CD14-positive monocyte (primary cell): ENCODE measurements at regions not wholly inside any gene's neighbourhood (a gene's known extent, or its start where the extent isn't known, plus 50 kb on each side); places are given as distances from the start of the nearest gene placed in this dataset.

ENCODE experiments used
- DNase-seq, 3 donors: peaks; one replicate each; pipeline ENCODE4 v3.0.0-alpha.2; 2011 to 2022
- H2AFZ ChIP-seq: 2 replicates; pipeline ENCODE4 v1.6.0; 2012; ENCODE audit warnings: mild to moderate bottlenecking, low read depth, low read length, inconsistent platforms; ENCODE audit not compliant: insufficient read depth, poor library complexity, severe bottlenecking
- H3K27ac ChIP-seq, 2 donors: 1 replicate in 1 of 2; 2 replicates in 1 of 2; pipeline ENCODE4 v1.5.1; 2012 to 2013; ENCODE audit warnings: low read length in 2 of 2, control low read depth in 1 of 2, inconsistent platforms in 1 of 2, low read depth in 1 of 2, mild to moderate bottlenecking in 1 of 2
- H3K27me3 ChIP-seq, 2 donors: one replicate each; pipeline versions ENCODE4 v1.6.0 to v1.6.1; 2011 to 2013; ENCODE audit warnings: low read length in 2 of 2; ENCODE audit not compliant: control insufficient read depth in 2 of 2, insufficient read depth in 2 of 2
- H3K36me3 ChIP-seq, 2 donors: replicated peaks in 1 of 2; 1 replicate in 1 of 2; 2 replicates in 1 of 2; pipeline versions ENCODE4 v1.5.1 to v1.6.1; 2012 to 2013; ENCODE audit warnings: low read length in 2 of 2, control low read depth in 1 of 2, inconsistent platforms in 1 of 2, mild to moderate bottlenecking in 1 of 2; ENCODE audit not compliant: insufficient read depth in 2 of 2, control insufficient read depth in 1 of 2
- H3K4me1 ChIP-seq, 2 donors: 1 replicate in 1 of 2; 2 replicates in 1 of 2; pipeline versions ENCODE4 v1.5.1 to v1.6.1; 2012 to 2013; ENCODE audit warnings: low read length in 2 of 2, control low read depth in 1 of 2, inconsistent platforms in 1 of 2, mild to moderate bottlenecking in 1 of 2, moderate library complexity in 1 of 2; ENCODE audit not compliant: insufficient read depth in 2 of 2, control insufficient read depth in 1 of 2
- H3K4me2 ChIP-seq: replicated peaks from 2 replicates; pipeline ENCODE3; 2012; ENCODE audit warnings: low read length, moderate library complexity, mild to moderate bottlenecking; ENCODE audit not compliant: poor library complexity, severe bottlenecking; ENCODE audit errors: extremely low read depth
- H3K4me3 ChIP-seq, 3 experiments: fragments of 200-600 bp in 1 of 3; sonication (generic) in 1 of 3; replicated peaks in 1 of 3; 1 replicate in 2 of 3; 2 replicates in 1 of 3; pipeline ENCODE4 v1.5.1; 2011 to 2013; ENCODE audit warnings: low read length in 3 of 3, mild to moderate bottlenecking in 3 of 3, control low read depth in 2 of 3, low read depth in 2 of 3, inconsistent platforms in 1 of 3, moderate library complexity in 1 of 3
- H3K79me2 ChIP-seq: 2 replicates; pipeline ENCODE4 v1.6.0; 2012; ENCODE audit warnings: mild to moderate bottlenecking, control low read depth, inconsistent platforms, low read length, moderate library complexity; ENCODE audit not compliant: insufficient read depth
- H3K9ac ChIP-seq: 2 replicates; pipeline ENCODE4 v1.6.0; 2017; ENCODE audit warnings: low read length, mild to moderate bottlenecking; ENCODE audit not compliant: insufficient read depth, poor library complexity, severe bottlenecking
- H3K9me3 ChIP-seq, 2 donors: replicated peaks in 1 of 2; 1 replicate in 1 of 2; 2 replicates in 1 of 2; pipeline versions ENCODE4 v1.5.1 to v1.6.1; 2012 to 2013; ENCODE audit warnings: low read length in 2 of 2, control low read depth in 1 of 2; ENCODE audit not compliant: control insufficient read depth in 1 of 2, insufficient read depth in 1 of 2
- H4K20me1 ChIP-seq: 2 replicates; pipeline ENCODE4 v1.6.0; 2012; ENCODE audit warnings: mild to moderate bottlenecking, low read length, control low read depth, moderate library complexity; ENCODE audit not compliant: insufficient read depth
- H3K27ac Mint-ChIP-seq, 7 donors: one replicate each; pipeline ENCODE4 v1.8.0; 2020; ENCODE audit warnings: mild to moderate bottlenecking in 7 of 7, mixed read lengths in 7 of 7, moderate library complexity in 6 of 7, inconsistent platforms in 2 of 7
- H3K27me3 Mint-ChIP-seq, 3 donors: one replicate each; pipeline ENCODE4 v1.8.0; 2021 to 2022; ENCODE audit warnings: low read depth in 3 of 3, mild to moderate bottlenecking in 3 of 3, mixed read lengths in 3 of 3, moderate library complexity in 3 of 3, inconsistent platforms in 1 of 3
- H3K36me3 Mint-ChIP-seq, 2 donors: one replicate each; pipeline ENCODE4 v1.8.0; 2020; ENCODE audit warnings: mixed read lengths in 2 of 2, inconsistent platforms in 1 of 2, mild to moderate bottlenecking in 1 of 2
- H3K4me1 Mint-ChIP-seq: one replicate; pipeline ENCODE4 v1.8.0; 2020; ENCODE audit warnings: mild to moderate bottlenecking, mixed read lengths
- H3K4me3 Mint-ChIP-seq, 2 donors: one replicate each; pipeline ENCODE4 v1.8.0; 2020; ENCODE audit warnings: mild to moderate bottlenecking in 2 of 2, mixed read lengths in 2 of 2, moderate library complexity in 1 of 2
- H3K9me3 Mint-ChIP-seq, 7 donors: one replicate each; pipeline ENCODE4 v1.8.0; 2020 to 2022; ENCODE audit warnings: mixed read lengths in 7 of 7, mild to moderate bottlenecking in 6 of 7, moderate library complexity in 6 of 7, inconsistent platforms in 2 of 7
- WGBS: methylation state at CpG from one replicate; pipeline ENCODE4 v1.1.5; 2013; ENCODE audit warnings: missing lambda C conversion rate; ENCODE audit not compliant: insufficient coverage; 5-methylcytosine and 5-hydroxymethylcytosine counted together
- intact Hi-C, 2 donors: fragments of 100-400 bp; cut with micrococcal nuclease; formaldehyde crosslinking; loops; one replicate each; pipeline versions ENCODE4 v1.15.0 to v1.15.1; 2023
- TF ChIP-seq, protein P1 (sequence below): fragments of 200-600 bp; IDR thresholded peaks from one replicate; pipeline ENCODE4 v1.8.0; 2022; ENCODE audit warnings: antibody characterized with exemption, mild to moderate bottlenecking

DNA sequence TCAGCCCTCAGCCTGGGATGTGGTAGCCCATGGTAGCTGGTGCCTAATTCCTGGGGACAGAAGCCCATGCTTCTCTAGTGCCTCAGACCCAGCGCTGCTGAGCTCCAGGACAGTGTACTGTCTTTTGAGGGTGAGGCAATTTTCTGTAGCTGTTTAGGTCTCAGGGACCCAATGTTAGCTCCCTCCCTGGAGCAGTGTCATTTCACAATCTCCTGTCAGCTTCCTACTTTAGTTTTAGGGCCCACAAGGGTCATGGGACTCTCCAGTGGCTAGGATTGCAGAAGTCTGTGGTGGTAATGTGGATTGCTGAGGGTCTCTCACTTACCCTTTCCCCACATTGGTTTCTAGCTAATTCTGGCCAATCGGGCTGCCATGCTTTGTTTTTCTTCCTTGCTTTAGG, 67.7 kb upstream of the CCL21 start:
- no peak overlapping the region for H3K4me3 ChIP-seq
- Mint-ChIP-seq H3K36me3 (no peaks in the 10 kb centered on the region), H3K27ac (peak overlapping the region in 2 of 7 donors; percentile 20 to 62), H3K27me3 (peaks cover 0 to 16% (median 14%) of the 10 kb centered on the region in 3 donors), H3K9me3 (peaks cover 0 to 3% (median 0%) of the 10 kb centered on the region in 7 donors), H3K4me3 (no peak overlapping the region), H3K4me1 (peaks cover 13% of the 10 kb centered on the region)
- peak overlapping the region in 1 of 2 donors; percentile 13 for H3K27ac ChIP-seq
- no peak overlapping the region for H3K9ac ChIP-seq
- no peaks in the 10 kb centered on the region for H3K36me3 ChIP-seq
- H3K79me2 ChIP-seq = no peaks in the 10 kb centered on the region
- peaks cover 10 to 15% of the 10 kb centered on the region in 2 donors for H3K4me1 ChIP-seq
- peak overlapping the region; percentile 9 for H3K4me2 ChIP-seq
- intact Hi-C loops = no loop called here
- TF ChIP-seq, protein P1, sequence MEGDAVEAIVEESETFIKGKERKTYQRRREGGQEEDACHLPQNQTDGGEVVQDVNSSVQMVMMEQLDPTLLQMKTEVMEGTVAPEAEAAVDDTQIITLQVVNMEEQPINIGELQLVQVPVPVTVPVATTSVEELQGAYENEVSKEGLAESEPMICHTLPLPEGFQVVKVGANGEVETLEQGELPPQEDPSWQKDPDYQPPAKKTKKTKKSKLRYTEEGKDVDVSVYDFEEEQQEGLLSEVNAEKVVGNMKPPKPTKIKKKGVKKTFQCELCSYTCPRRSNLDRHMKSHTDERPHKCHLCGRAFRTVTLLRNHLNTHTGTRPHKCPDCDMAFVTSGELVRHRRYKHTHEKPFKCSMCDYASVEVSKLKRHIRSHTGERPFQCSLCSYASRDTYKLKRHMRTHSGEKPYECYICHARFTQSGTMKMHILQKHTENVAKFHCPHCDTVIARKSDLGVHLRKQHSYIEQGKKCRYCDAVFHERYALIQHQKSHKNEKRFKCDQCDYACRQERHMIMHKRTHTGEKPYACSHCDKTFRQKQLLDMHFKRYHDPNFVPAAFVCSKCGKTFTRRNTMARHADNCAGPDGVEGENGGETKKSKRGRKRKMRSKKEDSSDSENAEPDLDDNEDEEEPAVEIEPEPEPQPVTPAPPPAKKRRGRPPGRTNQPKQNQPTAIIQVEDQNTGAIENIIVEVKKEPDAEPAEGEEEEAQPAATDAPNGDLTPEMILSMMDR = no peak
- DNase-seq = peak; percentile 38 to 65 (median 47)
- H3K9me3 ChIP-seq = no peaks in the 10 kb centered on the region
- 0% methylated on average over 1 of the region's 2 CpGs for WGBS
- H3K27me3 ChIP-seq = peaks cover 0 to 7% of the 10 kb centered on the region in 2 donors
- no peaks in the 10 kb centered on the region for H4K20me1 ChIP-seq
- H2AFZ ChIP-seq = peak overlapping the region; percentile 65

DNA sequence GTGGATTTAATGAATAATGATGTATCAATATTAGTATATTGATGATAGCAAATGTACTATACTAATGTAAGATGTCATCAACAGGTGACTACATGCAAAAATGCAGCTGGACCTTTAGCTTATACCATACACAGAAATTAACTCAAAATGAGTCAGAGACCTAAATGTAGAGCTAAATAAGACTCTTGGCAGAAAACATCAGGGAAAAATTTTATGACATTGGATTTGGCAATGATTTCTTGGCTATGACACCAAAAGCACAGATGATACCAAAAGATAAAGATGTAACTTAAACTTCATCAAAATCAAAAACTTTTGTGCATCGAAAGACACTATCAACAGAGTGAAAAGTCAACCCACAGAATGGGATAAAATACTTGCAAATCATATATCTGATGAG, 64.0 kb upstream of the CCL21 start:
- H3K27ac ChIP-seq = no peak overlapping the region
- Mint-ChIP-seq H3K36me3 (no peaks in the 10 kb centered on the region), H3K9me3 (peaks cover 0 to 3% (median 0%) of the 10 kb centered on the region in 7 donors), H3K4me3 (no peak overlapping the region), H3K27me3 (peaks cover 0 to 22% (median 9%) of the 10 kb centered on the region in 3 donors), H3K27ac (no peak overlapping the region), H3K4me1 (peaks cover 13% of the 10 kb centered on the region)
- no peak overlapping the region for H2AFZ ChIP-seq
- no peaks in the 10 kb centered on the region for H3K9me3 ChIP-seq
- no peak overlapping the region for H3K4me3 ChIP-seq
- no peaks in the 10 kb centered on the region for H3K79me2 ChIP-seq
- intact Hi-C loops = no loop called here
- H3K27me3 ChIP-seq = no peaks in the 10 kb centered on the region
- no peaks in the 10 kb centered on the region for H4K20me1 ChIP-seq
- no peaks in the 10 kb centered on the region for H3K36me3 ChIP-seq
- TF ChIP-seq, protein P1 = no peak
- no CpG with 5 or more reads among the region's 1 CpG for WGBS
- no peak overlapping the region for H3K9ac ChIP-seq
- DNase-seq = no peak
- H3K4me1 ChIP-seq = peaks cover 10 to 15% of the 10 kb centered on the region in 2 donors
- no peak overlapping the region for H3K4me2 ChIP-seq
